Activated CD4-positive, alpha-beta T cell treated with anti-CD3 and anti-CD28 coated beads, Interleukin-2, amount 50 U/mL, for 1 hour (primary cell): ENCODE measurements at regions not wholly inside any gene's neighbourhood (a gene's known extent, or its start where the extent isn't known, plus 50 kb on each side); places are given as distances from the start of the nearest gene placed in this dataset.

Experiments used
- DNase-seq: peaks from one replicate; pipeline ENCODE4 v3.0.0-alpha.2; 2020

- no peak for DNase-seq
Observed at GRCh38 chr5:54848581-54848980, 136.8 kb downstream of the ESM1 start.

- DNase-seq = no peak
Observed at GRCh38 chr5:54845567-54845941, 139.8 kb downstream of the ESM1 start.

DNA sequence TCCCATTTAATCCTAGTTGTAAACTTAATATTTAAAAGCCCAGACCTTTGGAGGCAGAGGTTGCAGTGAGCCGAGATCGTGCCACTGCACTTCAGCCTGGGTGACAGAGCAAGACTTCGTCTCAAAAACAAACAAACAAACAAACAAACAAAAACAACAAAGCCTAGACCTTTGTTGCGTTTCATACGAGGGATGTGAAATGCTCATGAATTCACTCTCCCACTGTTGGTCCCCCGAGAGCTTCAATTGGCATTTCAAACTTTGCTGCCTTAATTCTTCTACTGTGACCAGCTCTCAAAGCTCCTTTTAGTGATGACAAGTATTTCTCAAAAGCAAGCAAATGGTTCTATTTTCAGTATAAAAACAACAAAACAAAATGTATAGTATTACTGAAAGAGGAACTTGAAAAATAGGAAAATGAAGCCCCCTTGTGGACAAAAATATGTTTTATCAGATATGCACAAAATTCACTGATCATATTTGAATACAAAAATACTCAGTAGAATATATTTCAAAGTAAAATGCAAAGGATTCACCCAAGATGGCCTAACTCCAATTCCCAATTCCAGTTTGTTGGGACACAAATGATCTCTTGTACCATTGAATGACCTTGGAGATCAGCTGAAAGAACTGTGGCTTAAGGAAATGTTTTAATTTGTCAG is 140.4 kb downstream of the ESM1 start:
- no peak for DNase-seq

GRCh38 chr5:54844266-54844665 is 141.1 kb downstream of the ESM1 start:
- DNase-seq = no peak

DNA sequence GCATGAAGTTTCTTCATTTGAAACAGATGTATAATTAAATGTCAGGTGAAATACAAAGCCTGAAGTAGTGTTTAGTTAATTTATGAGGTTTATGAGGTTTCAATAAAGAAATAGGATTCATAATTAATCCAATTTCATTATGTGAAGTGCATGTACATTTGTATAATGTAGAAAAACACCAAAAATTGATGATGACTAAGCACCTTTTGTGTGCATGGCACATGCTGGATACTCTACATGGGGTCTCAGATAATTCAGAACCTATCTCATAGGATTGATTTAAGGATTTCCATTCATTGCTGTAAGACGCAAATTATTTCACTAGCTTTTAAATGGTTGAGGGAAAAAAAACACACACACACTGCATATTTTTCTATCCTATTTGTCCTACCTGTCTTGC is 143.9 kb downstream of the ESM1 start:
- DNase-seq = no peak

GRCh38 chr5:54838843-54839242 is 146.6 kb downstream of the ESM1 start:
- no peak for DNase-seq

DNA sequence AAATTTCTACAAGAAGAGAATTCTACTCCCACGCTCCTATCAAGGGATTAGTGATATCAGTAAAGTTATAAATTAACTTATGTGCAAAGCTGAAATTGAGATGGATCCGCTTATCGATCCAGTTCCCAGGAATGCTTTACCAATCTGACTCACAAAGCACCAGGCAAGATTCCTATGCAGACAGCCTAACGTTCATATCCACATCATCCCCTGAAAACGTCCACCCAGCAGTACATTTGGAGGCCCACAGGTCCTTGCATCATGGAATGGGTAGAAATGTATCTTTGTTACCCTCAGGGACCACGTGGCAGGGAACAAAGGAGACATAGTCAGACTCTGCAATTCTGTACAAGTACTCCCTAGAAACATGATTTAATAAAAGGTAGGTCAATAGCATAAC is 147.4 kb downstream of the ESM1 start:
- DNase-seq = no peak

DNA sequence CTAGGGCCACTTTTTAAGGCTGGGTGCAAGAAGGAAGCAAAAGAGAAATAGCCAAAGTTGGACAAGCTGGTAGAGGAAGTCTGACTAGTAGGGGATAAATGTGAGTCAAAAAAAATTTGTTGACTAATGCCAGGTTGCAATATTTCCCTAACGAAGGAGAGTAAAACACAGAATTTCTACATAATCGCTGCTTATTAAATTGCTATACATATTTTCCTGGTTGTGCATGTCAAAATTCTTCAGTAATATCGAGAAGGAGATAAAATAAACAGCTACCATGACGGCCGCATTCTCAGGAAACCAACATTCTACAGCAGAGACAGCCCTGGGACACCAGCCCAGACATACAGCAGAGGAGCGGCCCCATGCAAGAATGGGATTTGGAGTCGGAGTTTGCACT is 148.3 kb downstream of the ESM1 start:
- no peak for DNase-seq

GRCh38 chr5:54835647-54836046 is 149.7 kb downstream of the ESM1 start:
- no peak for DNase-seq

- no peak for DNase-seq
Observed at GRCh38 chr5:54834121-54834842, 151.1 kb downstream of the ESM1 start.

GRCh38 chr5:54833590-54833989 is 151.8 kb downstream of the ESM1 start:
- DNase-seq = no peak

DNA sequence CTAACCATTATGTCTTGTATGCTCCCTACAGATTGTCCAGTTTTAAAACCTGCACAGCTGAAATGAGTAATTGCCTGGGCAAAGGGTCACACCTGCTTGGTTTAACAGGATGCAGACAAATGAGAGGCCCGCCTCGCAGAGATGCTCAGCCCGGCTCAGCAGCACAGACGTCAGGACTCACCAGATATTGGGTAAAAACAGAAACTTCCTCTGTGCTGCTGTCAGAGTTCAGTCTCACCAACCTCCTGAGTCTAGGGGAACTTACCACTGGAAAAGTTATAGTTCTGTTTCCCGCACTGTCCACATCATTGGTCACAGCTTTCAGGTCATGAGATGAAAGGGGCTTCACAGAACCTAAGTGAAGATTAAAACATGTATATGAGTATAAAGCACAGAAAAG is 152.5 kb downstream of the ESM1 start:
- no peak for DNase-seq

DNA sequence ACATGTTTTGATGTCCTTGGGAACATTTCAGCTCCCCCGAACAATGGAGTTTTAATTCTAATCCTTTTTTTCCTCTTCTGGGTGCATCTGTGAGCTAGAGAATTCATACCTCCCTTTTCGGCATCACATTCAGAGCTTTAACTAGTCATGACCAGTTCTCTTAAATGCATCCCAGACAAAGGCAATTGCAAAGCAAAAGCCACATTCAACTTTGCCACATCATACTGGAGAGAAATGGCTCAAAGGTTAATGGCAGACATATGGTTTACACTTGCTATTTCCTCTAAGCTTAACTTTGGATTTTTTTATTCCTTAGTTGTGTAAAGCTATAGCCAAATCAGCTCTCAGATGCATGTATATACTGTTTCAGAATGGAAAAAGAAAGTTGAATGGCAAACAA is 153.3 kb downstream of the ESM1 start:
- no peak for DNase-seq

- DNase-seq = no peak
Observed at GRCh38 chr5:54831233-54831632, 154.2 kb downstream of the ESM1 start.

GRCh38 chr5:54829676-54830535 is 155.5 kb downstream of the ESM1 start:
- no peak for DNase-seq

DNA sequence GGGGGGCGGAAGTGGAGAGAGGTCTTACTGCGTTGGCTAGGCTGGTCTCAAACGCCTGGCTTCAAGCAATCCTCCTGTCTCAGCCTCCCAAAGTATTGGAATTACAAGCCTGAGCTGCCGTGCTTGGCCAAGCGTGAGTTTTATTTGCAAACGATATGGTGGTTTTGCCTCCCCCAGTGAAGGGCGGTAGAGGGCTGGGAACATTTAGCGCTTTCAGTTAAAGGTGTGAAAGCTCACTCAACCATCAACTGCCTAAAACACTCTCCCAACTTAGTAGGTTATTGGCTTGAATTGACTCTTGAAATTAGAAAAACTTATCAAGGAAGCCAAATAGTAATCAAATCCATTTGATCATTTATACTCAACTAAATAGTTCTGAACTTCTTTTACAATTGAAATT is 156.3 kb downstream of the ESM1 start:
- DNase-seq = no peak

GRCh38 chr5:54828151-54828550 is 157.2 kb downstream of the ESM1 start:
- DNase-seq = no peak

- DNase-seq = no peak
Observed at GRCh38 chr5:54825005-54825404, 160.4 kb downstream of the ESM1 start.

GRCh38 chr5:54823006-54823405 is 162.4 kb downstream of the ESM1 start:
- DNase-seq = no peak

- DNase-seq = no peak
Observed at GRCh38 chr5:54822324-54822687, 163.1 kb downstream of the ESM1 start.

DNA sequence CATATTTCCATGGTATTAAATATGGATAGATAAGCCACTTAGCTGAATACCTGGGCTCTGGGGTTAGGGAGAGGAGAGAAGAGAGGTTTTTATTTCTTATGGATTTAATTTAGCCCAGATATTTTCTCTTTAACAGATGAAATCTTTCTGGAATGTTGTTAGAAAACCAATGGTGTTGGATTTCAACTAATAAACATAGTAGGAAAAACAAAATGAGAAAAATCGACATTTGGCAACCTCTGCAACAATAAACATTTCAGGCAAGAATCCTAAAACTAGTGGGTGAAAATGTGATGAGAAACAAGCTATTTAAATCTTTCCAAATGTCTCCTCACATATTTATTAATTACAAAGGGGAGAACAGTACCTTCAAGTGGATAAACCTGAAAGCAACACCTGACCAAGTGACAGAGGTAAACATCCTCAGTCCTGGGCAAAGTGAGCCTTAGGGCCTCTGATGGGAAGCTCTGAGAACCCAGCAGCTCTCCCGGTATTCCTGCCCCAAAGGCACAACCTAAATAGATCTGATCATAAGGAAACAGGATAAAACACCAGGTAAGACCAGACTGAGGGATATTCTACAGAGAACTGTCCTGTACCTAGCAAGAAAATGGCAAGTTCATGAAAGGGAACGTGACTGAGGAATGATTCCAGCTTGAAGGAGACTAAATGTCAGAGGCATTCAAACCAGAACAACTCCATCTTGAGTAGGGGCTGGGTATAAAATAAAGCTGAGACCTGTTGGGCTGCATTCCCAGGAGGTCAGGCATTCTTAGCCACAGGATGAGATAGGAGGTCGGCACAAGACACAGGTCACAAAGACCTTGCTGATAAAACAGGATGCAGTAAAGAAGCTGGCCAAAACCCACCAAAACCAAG is 163.7 kb downstream of the ESM1 start:
- DNase-seq = no peak

DNA sequence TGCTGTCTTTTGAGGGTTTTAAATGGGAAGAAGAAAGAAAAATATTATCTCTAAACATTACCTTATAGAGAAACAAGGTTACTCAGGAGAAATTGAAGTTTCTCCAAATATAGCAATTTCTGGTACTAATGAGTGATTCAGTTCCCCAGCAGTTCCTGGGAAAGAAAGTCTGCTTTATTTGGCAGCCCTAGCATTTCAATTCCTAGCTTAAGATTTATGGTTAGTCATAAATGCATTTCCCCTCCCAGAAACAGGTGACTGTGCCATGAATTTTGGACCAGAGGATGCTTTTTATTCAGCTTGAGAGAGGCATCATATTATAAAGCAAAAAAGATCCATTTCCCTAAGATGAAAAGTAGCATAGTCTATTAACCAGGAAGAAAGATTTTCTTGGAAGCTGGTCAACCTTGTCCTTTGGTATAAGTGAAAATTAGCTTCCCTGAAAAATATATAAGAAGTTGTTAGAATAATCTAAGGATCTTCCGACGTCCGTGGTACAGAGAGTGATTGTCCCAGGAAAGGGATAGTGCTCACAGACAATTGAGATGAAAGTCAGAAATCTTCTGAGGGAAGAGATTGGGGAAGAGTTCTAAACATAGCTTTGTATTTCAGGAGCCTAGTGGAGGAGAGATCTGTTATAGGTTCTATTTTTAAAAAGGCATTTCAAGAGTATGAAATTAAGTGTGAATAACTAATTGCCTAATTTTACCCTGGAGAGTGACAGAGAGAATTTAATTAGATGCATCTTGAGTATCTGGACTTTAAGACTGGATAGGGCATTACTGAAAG is 164.9 kb downstream of the ESM1 start:
- DNase-seq = no peak
